WTC11 (cell line): ENCODE measurements at regions not wholly inside any gene's neighbourhood (a gene's known extent, or its start where the extent isn't known, plus 50 kb on each side); places are given as distances from the start of the nearest gene placed in this dataset.

ENCODE experiments used
- ATAC-seq: fragments of 200-7000 bp; cut with Tn5 transposase; 2 replicates; pipeline ENCODE4 v1.10.0; 2021; ENCODE audit warnings: mild to moderate bottlenecking, moderate library complexity
- CTCF ChIA-PET: fragments of 300-600 bp; sonication (Branson Sonifier 250); formaldehyde crosslinking; loops from one replicate; lab custom pipeline; 2021; ENCODE audit warnings: antibody characterized with exemption; lab: Charles Lee
- POLR2A ChIA-PET: fragments of 350-600 bp; sonication (Branson Sonifier 250); formaldehyde crosslinking; loops from one replicate; lab custom pipeline; 2021; ENCODE audit warnings: antibody characterized with exemption; lab: Charles Lee
- DNase-seq: peaks from one replicate; pipeline ENCODE4 v3.0.0; 2021; ENCODE audit warnings: low spot score
- H3K27ac Mint-ChIP-seq: 2 replicates; pipeline ENCODE4 v1.8.0; 2021; ENCODE audit warnings: mixed read lengths
- H3K27me3 Mint-ChIP-seq: 2 replicates; pipeline ENCODE4 v1.8.0; 2021; ENCODE audit warnings: low read depth, mild to moderate bottlenecking, moderate library complexity, mixed read lengths
- H3K36me3 Mint-ChIP-seq: 2 replicates; pipeline ENCODE4 v1.8.0; 2021; ENCODE audit warnings: mixed read lengths
- H3K4me1 Mint-ChIP-seq: 2 replicates; pipeline ENCODE4 v1.8.0; 2022; ENCODE audit warnings: mixed read lengths
- H3K4me3 Mint-ChIP-seq: 2 replicates; pipeline ENCODE4 v1.8.0; 2021; ENCODE audit warnings: mild to moderate bottlenecking, moderate library complexity, mixed read lengths
- H3K9me3 Mint-ChIP-seq: 2 replicates; pipeline ENCODE4 v1.8.0; 2021; ENCODE audit warnings: mixed read lengths
- ATF1 ChIP-seq: sonication (generic); formaldehyde crosslinking; IDR thresholded peaks from 2 replicates; pipeline ENCODE4 v1.8.1; 2023; ENCODE audit warnings: mild to moderate bottlenecking, moderate library complexity, missing genetic modification reagents
- CREM ChIP-seq: sonication (generic); formaldehyde crosslinking; IDR thresholded peaks from 2 replicates; pipeline ENCODE4 v1.8.1; 2022; ENCODE audit warnings: mild to moderate bottlenecking, missing genetic modification reagents, moderate library complexity
- E2F1 ChIP-seq: sonication (generic); formaldehyde crosslinking; IDR thresholded peaks from 2 replicates; pipeline ENCODE4 v1.8.0; 2022; ENCODE audit warnings: mild to moderate bottlenecking, missing genetic modification reagents
- FOXK1 ChIP-seq: sonication (generic); formaldehyde crosslinking; IDR thresholded peaks from 2 replicates; pipeline ENCODE4 v1.8.0; 2022; ENCODE audit warnings: mild to moderate bottlenecking, moderate library complexity, missing genetic modification reagents
- FOXP1 ChIP-seq: sonication (generic); formaldehyde crosslinking; IDR thresholded peaks from 2 replicates; pipeline ENCODE4 v1.8.0; 2022; ENCODE audit warnings: missing genetic modification reagents, mild to moderate bottlenecking, moderate library complexity, borderline replicate concordance
- JUN ChIP-seq: sonication (generic); formaldehyde crosslinking; IDR thresholded peaks from 2 replicates; pipeline ENCODE4 v1.8.0; 2023; ENCODE audit warnings: mild to moderate bottlenecking, missing genetic modification reagents
- NR3C1 ChIP-seq: sonication (generic); formaldehyde crosslinking; conservative IDR thresholded peaks from 2 replicates; pipeline ENCODE4 v1.8.1; 2023; ENCODE audit warnings: low read depth, mild to moderate bottlenecking, missing genetic modification reagents
- TCF7 ChIP-seq: sonication (generic); formaldehyde crosslinking; IDR thresholded peaks from 2 replicates; pipeline ENCODE4 v1.8.0; 2022; ENCODE audit warnings: mild to moderate bottlenecking, low read depth, missing genetic modification reagents, moderate library complexity
- TP53 ChIP-seq: sonication (generic); formaldehyde crosslinking; IDR thresholded peaks from 2 replicates; pipeline ENCODE4 v1.8.1; 2023; ENCODE audit warnings: mild to moderate bottlenecking, missing genetic modification reagents
- ZBTB21 ChIP-seq: sonication (generic); formaldehyde crosslinking; IDR thresholded peaks from 2 replicates; pipeline ENCODE4 v1.8.1; 2023; ENCODE audit warnings: mild to moderate bottlenecking, missing genetic modification reagents, borderline replicate concordance
- ZNF138 ChIP-seq: sonication (generic); formaldehyde crosslinking; conservative IDR thresholded peaks from 2 replicates; pipeline ENCODE4 v1.8.1; 2022; ENCODE audit warnings: mild to moderate bottlenecking, moderate library complexity, missing genetic modification reagents
- ZNF232 ChIP-seq: sonication (generic); formaldehyde crosslinking; IDR thresholded peaks from 2 replicates; pipeline ENCODE4 v1.8.0; 2022; ENCODE audit warnings: mild to moderate bottlenecking, missing genetic modification reagents
- ZNF281 ChIP-seq: sonication (generic); formaldehyde crosslinking; IDR thresholded peaks from 2 replicates; pipeline ENCODE4 v1.8.0; 2023; ENCODE audit warnings: mild to moderate bottlenecking, missing genetic modification reagents
- ZNF396 ChIP-seq: fragments of 250-450 bp; sonication (Bioruptor Pico); IDR thresholded peaks from 2 replicates; pipeline ENCODE4 v1.8.0; 2021; ENCODE audit warnings: mild to moderate bottlenecking, moderate library complexity, borderline replicate concordance
- ZNF425 ChIP-seq: fragments of 250-450 bp; sonication (Bioruptor Pico); conservative IDR thresholded peaks from 2 replicates; pipeline ENCODE4 v1.9.0; 2021; ENCODE audit warnings: mild to moderate bottlenecking
- ZNF671 ChIP-seq: fragments of 250-450 bp; sonication (Bioruptor Pico); IDR thresholded peaks from 2 replicates; pipeline ENCODE4 v1.8.0; 2021; ENCODE audit warnings: mild to moderate bottlenecking
- TF ChIP-seq, protein P1 (sequence below): sonication (generic); formaldehyde crosslinking; IDR thresholded peaks from 2 replicates; pipeline ENCODE4 v1.8.1; 2022; ENCODE audit warnings: mild to moderate bottlenecking, moderate library complexity, missing genetic modification reagents
- TF ChIP-seq, protein P2 (sequence below): sonication (generic); formaldehyde crosslinking; IDR thresholded peaks from 2 replicates; pipeline ENCODE4 v1.8.1; 2022; ENCODE audit warnings: mild to moderate bottlenecking, missing genetic modification reagents, moderate library complexity, borderline replicate concordance

DNA sequence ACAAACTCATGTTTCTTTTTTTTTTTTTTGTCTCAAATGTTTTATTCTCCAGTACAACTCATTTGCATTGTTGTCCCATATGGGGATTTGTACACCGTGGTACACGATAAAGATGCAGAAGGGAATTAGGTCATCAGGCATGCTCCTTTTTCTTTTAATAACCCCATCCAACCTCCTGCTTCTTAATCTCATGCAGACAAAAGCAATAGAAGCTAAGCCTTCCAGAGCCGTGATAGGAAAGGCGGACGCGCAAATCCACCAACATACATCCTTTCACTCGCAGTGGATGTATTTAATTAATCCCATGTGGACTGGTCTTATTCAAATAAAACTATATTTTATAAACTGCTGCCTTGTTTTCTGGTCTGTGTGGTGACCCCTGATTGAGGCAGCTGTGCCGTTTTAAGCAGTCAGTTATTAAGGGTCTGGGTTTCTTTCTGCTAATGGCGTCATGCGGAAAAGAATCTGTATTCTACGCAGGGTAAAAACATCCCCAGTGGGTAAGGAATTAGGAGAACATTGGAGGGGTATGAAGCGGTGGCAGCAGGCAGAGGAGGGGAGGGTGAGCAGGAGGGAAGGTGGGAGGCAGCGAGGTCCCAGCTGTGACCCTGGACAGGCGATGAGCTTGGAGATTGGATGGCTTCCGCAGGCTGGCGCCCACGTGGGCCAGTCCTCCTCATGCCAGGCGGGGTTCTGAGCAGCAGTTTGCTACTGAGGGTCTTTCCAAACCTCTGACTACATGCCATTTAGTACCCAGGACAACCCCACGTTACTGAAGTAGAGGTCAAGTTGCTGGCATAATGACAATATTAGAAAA lies 172.8 kb downstream of the LINC00237 start:
- ChIA-PET POLR2A (no interaction called here), CTCF (no interaction called here)
- TF ChIP-seq ZBTB21 (CRISPR knock-in tag) (no peak), FOXP1 (no peak)
- ATAC-seq (no peak), DNase-seq (no peak)
- Mint-ChIP-seq H3K9me3 (no peaks in the 10 kb centered on the region), H3K27me3 (peaks cover 8% of the 10 kb centered on the region), H3K27ac (no peak overlapping the region), H3K4me1 (peaks cover 7% of the 10 kb centered on the region; the same call in 1 of the 2 replicates), H3K4me3 (no peak overlapping the region), H3K36me3 (no peaks in the 10 kb centered on the region)

- no peaks in the 10 kb centered on the region for H3K9me3 Mint-ChIP-seq
- H3K27ac Mint-ChIP-seq, result no peak overlapping the region
- DNase-seq (no peak), ATAC-seq (no peak)
- peaks cover 8% of the 10 kb centered on the region for H3K27me3 Mint-ChIP-seq
- peaks cover 7% of the 10 kb centered on the region; the same call in 1 of the 2 replicates for H3K4me1 Mint-ChIP-seq
- ChIA-PET POLR2A (no interaction called here), CTCF (no interaction called here)
- no peaks in the 10 kb centered on the region for H3K36me3 Mint-ChIP-seq
- no peak overlapping the region for H3K4me3 Mint-ChIP-seq
- no peak for TF ChIP-seq ZNF281 (CRISPR knock-in tag)
- TF ChIP-seq JUN, result no peak
- no peak for TF ChIP-seq ATF1 (CRISPR knock-in tag)
- TF ChIP-seq, protein P1, sequence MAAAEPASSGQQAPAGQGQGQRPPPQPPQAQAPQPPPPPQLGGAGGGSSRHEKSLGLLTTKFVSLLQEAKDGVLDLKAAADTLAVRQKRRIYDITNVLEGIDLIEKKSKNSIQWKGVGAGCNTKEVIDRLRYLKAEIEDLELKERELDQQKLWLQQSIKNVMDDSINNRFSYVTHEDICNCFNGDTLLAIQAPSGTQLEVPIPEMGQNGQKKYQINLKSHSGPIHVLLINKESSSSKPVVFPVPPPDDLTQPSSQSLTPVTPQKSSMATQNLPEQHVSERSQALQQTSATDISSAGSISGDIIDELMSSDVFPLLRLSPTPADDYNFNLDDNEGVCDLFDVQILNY (CRISPR knock-in tag), result no peak
- TF ChIP-seq ZNF671, result no peak
- TF ChIP-seq ZNF396 (CRISPR knock-in tag), result no peak
- TF ChIP-seq TCF7 (CRISPR knock-in tag), result no peak
- no peak for TF ChIP-seq E2F1
Measured at GRCh38 chr20:20932156-20932555, 174.0 kb downstream of the LINC00237 start.

DNA sequence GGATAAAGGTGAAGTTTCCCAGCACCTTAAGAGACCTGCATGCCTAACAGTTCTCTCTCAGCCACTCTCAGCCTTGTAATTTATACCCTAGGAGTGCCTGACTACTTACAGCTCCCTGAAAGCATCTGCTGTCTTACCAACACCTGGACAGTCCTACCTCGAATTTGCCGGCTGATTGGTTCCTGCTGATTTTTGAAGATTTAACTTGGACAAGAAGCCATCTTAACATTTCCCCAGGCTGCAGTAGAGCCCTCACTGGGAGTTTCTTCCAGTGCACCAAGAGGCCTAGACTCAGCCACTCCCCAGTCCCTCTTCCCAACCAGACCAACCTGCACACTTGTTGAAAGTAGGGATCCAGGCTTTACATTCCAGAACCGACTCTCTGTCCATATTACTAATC lies 174.5 kb downstream of the LINC00237 start:
- ChIA-PET POLR2A (no interaction called here), CTCF (no interaction called here)
- H3K9me3 Mint-ChIP-seq, result no peaks in the 10 kb centered on the region
- ATAC-seq, result no peak
- no peak overlapping the region for H3K4me3 Mint-ChIP-seq
- H3K36me3 Mint-ChIP-seq, result no peaks in the 10 kb centered on the region
- DNase-seq, result no peak
- peaks cover 8% of the 10 kb centered on the region for H3K27me3 Mint-ChIP-seq
- peaks cover 7% of the 10 kb centered on the region; the same call in 1 of the 2 replicates for H3K4me1 Mint-ChIP-seq
- H3K27ac Mint-ChIP-seq, result no peak overlapping the region
- no peak for TF ChIP-seq CREM (CRISPR knock-in tag)
- TF ChIP-seq ATF1 (CRISPR knock-in tag), result no peak
- no peak for TF ChIP-seq NR3C1 (CRISPR knock-in tag)
- TF ChIP-seq TP53 (CRISPR knock-in tag), result no peak
- TF ChIP-seq, protein P1 (CRISPR knock-in tag), result no peak
- no peak for TF ChIP-seq ZNF232 (CRISPR knock-in tag)
- TF ChIP-seq, protein P2, sequence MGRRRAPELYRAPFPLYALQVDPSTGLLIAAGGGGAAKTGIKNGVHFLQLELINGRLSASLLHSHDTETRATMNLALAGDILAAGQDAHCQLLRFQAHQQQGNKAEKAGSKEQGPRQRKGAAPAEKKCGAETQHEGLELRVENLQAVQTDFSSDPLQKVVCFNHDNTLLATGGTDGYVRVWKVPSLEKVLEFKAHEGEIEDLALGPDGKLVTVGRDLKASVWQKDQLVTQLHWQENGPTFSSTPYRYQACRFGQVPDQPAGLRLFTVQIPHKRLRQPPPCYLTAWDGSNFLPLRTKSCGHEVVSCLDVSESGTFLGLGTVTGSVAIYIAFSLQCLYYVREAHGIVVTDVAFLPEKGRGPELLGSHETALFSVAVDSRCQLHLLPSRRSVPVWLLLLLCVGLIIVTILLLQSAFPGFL (CRISPR knock-in tag), result no peak
- TF ChIP-seq ZNF138 (CRISPR knock-in tag), result no peak
- no peak for TF ChIP-seq ZNF425 (CRISPR knock-in tag)
- TF ChIP-seq FOXK1 (CRISPR knock-in tag), result no peak
